ENCODE measurements at regions not wholly inside any gene's neighbourhood (a gene's known extent, or its start where the extent isn't known, plus 50 kb on each side); places are given as distances from the start of the nearest gene placed in this dataset.

GRCh38 chr16:7990626-7991260 is 599.6 kb downstream of the TMEM114 start:
- TF ChIP-seq CTCF (conservative IDR thresholded peaks at IDR 0.05 in 1 of 2, IDR thresholded peaks at IDR 0.05 in 1 of 2; ENCODE audit: extremely low read depth in 1 of 2, insufficient read depth in 1 of 2, low read depth in 1 of 2, low read length in 2 of 2) (no peak), EZH2 (IDR thresholded peaks at IDR 0.05; ENCODE audit: borderline replicate concordance, low read length) (no peak)
